Body of pancreas (tissue), 4 donors: ENCODE measurements at regions not wholly inside any gene's neighbourhood (a gene's known extent, or its start where the extent isn't known, plus 50 kb on each side); places are given as distances from the start of the nearest gene placed in this dataset.

Source experiments
- CTCF ChIP-seq, 7 experiments: fragments of 450-650 bp in 4 of 7; fragments of 200-600 bp in 3 of 7; sonication (generic) in 3 of 7; IDR thresholded peaks; one replicate each; pipeline ENCODE4 v1.5.1; 2016 to 2019; ENCODE audit warnings: antibody characterized with exemption in 7 of 7
- POLR2A ChIP-seq, 3 donors: fragments of 450-650 bp; IDR thresholded peaks; one replicate each; pipeline ENCODE4 v1.6.1; 2016; ENCODE audit warnings: antibody characterized with exemption in 3 of 3, mild to moderate bottlenecking in 2 of 3

- TF ChIP-seq POLR2A (IDR thresholded peaks at IDR 0.05) (no peak), CTCF (IDR thresholded peaks at IDR 0.05) (no peak)
Observed at GRCh38 chr15:38871638-38872037, 307.0 kb upstream of the RASGRP1 start.
